NCI-H345 treated with DMSO at 0.1 percent for 48 hours (cell line): ENCODE measurements at regions not wholly inside any gene's neighbourhood (a gene's known extent, or its start where the extent isn't known, plus 50 kb on each side); places are given as distances from the start of the nearest gene placed in this dataset.

Experiments
- DNase-seq: peaks from one replicate; lab custom pipeline; 2025; ENCODE audit not compliant: unreplicated experiment; lab: John Stamatoyannopoulos, UW

DNA sequence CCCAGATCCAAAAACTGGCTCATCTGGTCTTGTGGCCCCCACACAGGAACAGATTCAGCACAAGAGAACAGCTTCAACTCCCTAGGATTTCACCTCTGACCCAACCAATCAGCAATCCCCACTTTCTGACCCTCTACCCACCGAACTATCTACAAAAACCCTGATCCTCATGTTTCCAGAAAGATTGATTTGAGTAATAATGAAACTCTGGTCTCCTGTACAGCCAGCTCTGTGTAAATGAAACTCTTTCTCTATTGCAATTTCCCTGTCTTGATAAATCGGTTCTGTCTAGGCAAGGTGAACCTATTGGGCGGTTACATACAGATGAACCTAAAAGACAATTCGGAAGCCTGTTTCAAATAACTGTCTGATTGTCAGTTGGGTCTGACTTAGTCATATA lies 847.6 kb upstream of the ALCAM start:
- DNase-seq = no peak

DNA sequence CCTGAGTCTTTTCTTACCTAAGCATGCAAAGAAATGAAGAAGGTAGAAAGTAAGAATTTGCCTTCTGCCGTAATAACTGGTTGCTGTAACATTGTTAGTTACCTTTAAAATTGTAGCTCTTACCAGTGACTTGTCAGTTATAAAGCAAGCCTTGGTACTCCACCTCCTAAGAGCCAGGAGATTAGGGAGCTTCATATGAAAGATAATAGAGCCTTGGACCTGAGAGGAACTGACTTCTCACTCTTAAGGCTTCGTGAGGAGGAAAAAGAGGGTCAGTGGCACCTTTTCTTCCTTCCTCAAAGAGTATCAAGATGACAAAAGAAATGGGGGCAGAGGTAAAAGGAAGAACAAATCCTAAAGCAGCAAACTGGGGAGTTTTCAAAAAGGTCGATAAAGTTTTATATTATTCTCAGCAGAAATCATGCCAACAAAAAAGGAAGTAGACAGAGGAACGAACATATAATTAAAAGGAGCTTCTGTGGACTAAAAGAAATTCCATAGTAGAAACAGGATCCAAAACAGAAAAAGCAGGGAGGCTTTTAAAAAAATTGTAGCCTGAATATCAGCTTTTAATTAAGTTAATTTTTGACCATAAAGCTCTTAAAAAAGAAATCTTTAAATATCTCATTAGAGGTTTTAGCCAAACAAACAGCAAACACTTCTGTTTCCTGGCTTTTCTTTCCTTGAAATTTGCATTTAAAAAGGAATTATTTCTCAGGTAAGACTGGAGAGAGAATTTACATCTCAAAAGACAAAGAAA lies 847.1 kb upstream of the ALCAM start:
- no peak for DNase-seq

DNA sequence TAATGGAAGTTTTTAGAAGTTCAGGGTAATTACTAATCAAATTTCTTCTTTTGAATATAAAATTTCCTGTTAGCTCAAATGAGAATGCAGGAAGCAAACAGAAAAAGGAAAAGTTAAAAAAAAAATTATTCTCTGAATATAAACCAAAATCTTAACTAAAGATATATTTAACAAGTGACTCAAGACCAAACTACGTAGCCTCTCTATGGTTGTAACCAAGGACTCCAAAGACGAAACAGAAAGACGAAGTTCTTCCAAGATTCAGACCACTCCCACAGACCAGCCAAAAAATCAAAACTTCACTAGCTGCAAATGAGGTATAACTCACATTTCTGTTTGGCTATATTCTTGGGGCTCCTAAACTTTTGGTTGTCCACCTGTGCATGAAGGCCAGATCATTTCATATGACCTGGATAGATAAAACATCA lies 846.5 kb upstream of the ALCAM start:
- DNase-seq = no peak

DNA sequence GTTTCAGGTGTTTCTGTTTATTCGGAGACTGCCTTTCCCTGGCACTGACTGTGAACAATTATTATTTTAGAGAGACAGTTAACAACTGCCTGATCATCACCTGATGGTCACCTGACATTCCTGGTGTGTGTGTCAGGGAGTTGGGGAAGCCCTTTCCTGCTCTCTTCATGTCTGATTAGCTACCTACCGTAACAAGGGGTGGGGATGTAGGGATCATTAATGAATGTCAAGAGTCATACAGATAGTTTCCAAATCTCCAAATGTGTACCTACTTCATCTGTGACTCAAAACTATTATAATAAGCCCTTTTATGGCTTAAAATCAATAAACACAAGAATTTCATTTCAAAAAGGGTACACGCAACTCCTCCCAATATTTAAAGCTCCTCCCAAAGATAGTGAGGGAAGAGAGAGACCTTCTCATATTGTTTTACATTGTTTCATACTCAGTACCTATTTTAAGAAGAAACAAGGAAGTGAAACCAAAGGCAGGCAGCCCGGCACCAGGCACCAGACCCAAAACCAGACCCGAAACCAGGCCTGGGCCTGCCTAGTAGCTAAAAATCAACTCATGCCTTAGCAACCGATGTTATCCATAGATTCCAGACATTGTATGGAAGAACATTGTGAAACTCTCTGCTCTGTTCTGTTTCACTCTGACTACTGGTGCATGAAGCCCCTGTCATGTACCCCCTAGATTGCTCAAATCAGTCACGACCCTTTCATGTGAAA lies 844.9 kb upstream of the ALCAM start:
- no peak for DNase-seq

DNA sequence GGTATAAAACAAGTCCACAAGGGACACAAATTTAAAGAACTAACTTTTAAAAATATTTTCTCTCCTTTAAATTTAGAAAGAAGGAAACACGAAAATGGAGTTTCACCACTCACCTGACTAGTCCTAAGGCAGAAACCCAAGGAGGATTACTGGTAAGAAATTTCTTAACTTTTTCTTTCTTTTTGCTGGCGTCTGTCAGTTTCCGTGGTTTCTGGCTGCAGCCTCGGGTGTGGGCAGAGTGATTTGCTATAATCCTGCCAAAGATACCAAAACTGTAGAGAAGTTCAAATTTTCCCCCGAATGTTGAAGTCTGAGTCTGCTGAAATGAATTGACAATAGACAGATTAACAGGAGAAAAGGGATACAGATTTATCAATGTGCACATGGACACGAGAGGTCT lies 843.6 kb upstream of the ALCAM start:
- DNase-seq = no peak

DNA sequence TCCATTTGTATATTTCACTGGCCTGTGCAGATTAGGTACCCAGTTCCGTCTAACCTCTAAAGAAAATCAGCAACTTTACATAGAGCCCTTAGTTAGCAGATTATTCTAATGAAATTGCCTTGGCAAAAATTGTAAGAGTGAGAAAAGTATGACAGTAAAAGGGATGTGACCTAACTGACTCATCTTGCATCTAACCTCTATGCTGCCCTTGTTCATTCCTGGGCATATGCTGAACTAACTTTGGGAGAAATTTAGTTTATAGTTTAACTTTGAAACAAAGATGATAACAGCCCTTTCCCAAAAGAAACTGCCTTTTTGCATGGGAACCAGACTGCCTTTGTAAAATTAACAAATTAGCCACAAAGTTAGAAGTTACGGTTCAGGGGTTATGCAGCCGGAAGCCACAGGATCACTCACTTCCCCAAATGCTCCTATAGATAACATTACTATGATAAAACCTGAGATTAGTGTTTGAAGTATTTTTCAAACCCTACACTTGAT lies 839.8 kb upstream of the ALCAM start:
- no peak for DNase-seq

DNA sequence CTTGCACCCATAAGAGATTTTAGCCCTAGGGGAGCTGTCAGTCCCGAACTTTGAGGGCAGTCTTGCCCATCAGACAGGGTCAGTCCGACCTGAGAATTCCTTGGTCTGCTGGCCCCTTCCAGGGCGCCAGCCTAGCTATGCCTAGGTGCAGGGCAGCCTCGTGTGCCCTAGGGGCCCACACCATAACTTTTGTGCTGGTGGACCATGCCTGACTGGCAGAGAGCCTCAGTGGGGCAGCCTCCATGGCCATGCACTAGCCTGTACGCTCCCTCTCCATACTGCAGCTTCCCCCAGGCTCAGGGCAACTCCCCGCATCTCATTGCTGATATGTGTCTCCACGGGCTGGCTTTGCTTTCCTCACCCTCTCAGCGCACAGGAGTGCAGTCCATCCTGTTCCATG lies 835.8 kb upstream of the ALCAM start:
- DNase-seq = no peak

DNA sequence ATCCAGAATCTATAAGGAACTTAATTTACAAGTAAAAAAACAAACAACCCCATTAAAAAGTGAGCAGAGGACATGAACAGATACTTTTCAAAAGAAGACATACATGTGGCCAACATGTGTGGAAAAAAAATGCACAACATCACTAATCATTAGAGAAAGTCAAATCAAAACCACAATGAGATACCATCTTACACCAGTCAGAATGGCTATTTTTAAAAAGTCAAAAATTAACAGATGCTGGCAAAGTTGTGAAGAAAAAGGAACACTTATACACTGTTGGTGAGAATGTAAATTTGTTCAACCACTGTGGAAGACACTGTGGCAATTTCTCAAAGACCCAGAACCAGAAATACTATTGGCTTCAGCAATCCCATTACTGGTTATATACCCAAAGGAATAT lies 830.0 kb upstream of the ALCAM start:
- DNase-seq = no peak

DNA sequence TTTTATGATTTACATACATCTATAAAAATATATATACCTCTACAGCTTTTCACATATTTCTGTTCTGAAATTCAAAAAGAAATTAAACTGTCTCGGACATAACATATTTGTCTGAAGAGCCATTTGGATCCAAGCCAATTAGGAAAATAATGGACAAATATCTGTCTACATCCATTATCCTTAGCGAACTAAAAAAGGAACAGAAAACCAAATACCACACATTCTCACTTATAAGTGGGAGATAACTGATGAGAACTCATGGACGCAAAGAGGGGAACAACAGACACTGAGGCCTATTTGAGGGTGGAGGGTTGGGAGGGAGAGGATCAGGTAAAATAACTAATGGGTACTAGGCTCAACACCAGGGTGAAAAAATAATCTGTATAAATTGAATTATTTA lies 829.4 kb upstream of the ALCAM start:
- no peak for DNase-seq

DNA sequence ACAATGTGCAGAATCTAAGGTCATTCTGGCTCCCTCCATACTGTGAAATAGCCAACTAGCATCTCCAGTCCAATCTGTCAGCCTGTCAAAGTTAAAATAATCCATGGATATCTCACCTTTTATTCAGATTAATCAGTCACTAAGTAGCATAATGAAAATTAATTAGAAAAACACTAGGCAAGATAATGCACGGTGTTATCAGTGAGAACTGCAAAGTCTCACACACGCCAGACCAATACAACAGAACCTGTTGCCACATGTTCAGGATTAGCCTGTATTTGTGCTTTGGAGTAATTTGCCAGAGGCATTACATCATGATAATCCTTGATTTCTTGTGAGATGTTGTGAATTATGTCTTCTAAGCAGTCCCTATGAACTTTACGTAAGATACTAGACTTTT lies 820.4 kb upstream of the ALCAM start:
- no peak for DNase-seq

DNA sequence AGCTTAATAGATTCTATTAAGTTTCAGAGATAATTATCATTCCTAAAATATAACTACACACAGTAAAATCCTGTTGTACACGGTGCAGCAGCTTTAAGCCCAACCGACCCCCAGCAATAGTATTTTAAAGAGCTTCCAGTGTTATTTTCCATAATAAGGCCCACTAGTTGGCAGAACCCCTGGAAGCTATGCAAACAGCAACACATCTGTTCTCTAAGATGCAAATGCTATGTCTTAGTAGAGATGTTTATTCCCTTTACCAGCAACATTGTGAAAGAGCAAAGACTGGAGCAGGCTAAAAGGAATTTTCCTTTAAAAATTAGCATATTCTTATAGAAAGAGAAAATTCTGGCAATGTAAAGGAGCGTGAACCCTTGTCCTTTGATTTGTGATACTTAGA lies 819.7 kb upstream of the ALCAM start:
- DNase-seq = no peak

DNA sequence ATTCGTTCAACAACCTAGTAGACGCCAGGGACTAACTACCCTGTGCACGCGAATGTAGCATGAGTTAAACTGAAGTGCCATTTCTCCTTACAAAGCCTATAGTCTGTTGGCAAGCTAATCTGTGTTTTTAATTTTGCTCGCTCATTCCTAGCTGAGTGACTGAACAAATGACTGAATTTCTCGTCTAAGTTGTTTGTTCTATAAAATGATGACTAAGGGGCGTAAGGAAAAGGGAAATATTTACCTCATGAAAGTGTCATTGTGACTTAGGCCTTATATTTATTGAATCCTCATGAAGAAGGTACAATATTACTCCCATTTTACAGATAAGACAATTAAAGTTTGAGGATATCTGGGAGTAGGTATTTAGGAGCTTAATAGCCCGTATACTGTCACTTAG lies 818.3 kb upstream of the ALCAM start:
- no peak for DNase-seq

DNA sequence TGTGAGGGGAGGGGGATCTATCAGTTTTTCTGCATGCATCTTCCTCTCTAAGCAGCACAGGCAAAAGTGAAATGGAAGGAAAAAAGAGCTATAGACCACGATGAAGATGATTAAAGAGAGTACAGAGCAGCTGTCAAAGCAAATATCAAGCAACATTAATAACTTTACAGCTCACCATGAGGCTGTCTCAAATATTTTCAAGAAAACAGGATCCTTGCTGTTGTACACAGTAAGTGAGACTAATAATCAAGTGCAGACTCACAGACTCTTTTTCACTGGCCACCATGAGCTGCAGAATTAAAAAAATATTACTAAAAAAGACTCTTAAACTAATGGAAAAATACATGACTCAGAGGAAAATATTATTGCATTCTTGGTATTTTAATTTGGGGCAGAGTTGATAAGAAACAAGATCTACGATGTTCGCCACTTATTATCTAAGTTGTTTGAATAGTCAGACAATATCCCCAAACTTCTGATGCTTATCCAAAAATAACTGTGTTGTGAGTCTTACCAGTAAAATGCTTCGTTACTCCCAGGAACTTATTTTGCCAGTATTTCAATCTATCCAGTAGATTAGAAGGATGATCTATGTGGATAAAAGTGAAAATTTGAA lies 817.5 kb upstream of the ALCAM start:
- DNase-seq = no peak

DNA sequence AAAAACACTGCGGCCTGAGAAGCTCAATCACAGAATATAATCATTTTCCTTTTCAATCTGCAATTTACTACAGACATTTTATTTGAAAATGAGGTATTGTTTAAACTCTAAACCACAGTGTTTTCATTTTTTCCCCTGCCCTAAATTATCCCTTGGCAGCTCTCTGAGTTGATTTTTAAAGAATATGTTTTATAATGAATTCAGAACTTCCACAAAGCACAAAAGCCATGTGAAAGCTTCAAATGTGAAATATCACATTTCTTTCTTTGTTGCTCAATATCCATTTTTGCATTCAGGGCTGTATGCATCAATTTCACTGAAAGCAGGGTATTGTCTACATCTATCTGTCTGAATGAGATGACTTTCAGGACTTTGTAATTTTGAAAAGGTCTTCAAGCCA lies 813.6 kb upstream of the ALCAM start:
- no peak for DNase-seq

DNA sequence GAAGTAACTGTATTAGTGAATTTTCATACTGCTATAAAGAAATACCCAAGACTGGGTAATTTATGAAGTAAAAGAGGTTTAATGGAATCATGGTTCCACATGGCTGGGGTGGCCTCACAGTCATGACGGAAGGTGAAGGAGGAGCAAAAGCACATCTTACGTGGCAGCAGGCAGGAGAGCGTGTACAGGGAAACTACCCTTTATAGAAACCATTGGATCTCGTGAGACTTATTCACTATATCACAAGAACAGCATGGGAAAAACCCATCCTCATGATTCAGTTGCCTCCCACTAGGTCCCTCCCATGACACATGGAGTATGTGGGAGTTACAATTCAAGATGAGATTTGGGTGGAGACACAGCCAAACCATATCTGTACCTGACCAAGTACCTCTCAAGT lies 812.3 kb upstream of the ALCAM start:
- DNase-seq = no peak

DNA sequence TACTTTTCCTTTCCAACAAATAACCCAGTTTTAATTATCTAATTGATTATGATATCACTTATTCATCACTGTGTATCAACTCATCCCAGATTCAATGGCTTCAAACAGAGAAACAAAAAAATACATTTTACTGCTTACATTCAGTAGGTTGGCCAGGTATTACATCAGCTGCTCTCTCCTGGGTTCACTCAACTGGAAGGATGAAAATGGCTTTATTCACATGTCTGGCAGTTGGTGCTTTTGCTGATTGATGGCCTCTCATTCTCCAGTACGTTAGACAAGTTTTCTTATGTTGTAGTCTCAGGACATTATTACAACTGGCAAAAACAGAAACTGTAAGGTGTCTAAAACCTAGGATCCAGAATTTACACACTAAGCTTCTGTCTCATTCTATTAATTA lies 811.0 kb upstream of the ALCAM start:
- no peak for DNase-seq

DNA sequence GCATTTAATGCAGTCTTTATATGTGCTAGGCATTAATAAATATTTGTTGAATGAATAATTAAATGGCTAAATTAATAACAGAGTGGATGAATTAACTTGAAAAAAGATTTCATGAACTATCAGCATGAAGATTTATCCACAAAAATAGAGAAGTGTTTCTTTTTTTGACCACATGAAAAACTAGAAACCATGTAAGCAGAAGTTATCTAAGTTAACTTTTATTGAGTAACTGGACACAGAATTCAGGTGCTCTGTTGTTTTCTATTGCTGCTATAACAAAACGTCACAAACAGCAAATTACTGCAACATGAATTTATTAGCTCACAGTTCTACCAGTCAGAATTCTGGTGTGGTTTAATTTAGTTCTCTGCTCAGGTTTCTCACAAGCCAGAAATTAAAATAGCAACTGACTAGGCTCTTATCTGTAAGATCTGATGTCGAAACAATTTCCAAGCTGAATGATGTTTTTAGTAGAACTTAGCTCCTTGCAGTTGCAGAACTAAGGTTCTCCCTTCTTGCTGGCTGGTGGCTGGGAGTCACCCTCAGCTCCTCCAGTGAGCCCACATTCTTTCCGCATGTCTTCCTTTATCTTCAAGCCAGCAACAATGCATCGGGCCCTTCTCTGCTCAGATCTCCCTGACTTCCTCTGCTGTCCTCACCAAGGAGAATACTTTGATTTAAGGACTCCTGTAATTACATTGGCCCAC lies 810.2 kb upstream of the ALCAM start:
- DNase-seq = no peak

DNA sequence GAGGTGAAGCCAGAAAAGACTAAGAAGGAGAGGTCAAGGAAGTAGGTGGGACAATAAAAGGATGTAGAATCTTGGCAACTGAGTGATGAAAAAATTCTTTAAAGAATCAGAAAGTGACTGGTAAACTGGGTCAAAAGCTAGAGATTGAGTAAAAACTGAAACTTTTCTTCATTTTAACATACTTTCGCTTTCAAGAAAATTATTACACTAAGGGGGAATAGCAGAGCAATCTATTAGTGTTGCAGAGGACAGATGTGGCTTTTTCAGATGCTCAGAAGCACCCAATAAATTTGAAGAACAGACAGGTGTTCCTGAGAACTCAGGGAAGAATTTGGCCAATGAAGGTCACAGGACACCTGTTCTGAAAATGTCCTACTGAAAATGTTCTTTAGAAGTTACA lies 805.4 kb upstream of the ALCAM start:
- DNase-seq = no peak

DNA sequence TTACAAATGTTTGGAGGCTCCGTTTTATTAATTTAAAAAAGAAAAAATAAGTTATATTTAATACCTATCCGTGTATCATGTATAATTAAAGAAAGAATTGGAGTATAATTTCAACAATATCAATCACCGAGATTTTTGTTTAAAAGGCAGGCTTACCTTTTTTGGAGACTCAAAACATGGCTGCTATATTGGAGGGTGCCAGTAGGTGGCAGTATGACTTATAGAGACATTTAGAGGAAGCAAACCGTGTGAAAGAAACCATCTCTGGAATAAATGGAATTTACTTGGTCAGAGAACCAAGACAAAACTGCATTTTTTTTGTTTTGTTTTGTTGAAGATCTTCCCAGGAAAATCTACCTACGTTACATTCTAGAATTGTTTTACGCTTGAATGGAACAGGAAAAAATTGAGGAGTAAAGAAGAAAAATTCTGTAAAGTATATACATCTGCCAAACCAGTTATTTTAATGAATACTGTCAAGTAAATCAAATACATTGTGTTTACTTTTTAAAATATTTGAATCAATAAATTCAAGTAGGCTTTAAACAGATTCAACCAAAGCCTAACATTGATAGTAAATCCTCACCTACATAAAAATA lies 802.6 kb upstream of the ALCAM start:
- DNase-seq = no peak

DNA sequence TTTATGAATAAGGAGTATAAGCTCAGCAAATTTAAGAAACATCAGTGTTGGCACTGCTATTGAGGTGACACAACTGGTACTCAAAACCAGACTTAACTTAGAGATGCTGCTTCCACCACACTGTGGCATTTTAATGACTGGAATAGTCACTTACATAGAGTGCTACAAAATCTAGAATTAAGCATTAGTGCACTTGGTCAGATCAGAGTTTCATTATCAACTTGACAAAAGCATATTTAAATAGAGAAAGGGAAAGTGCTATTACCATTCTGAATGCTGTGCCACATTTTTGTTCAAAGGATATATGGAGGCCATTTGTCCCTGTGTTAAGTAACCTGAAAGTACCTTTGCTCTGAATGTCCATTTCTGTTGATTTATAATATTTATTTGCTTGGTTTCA lies 800.7 kb upstream of the ALCAM start:
- no peak for DNase-seq

DNA sequence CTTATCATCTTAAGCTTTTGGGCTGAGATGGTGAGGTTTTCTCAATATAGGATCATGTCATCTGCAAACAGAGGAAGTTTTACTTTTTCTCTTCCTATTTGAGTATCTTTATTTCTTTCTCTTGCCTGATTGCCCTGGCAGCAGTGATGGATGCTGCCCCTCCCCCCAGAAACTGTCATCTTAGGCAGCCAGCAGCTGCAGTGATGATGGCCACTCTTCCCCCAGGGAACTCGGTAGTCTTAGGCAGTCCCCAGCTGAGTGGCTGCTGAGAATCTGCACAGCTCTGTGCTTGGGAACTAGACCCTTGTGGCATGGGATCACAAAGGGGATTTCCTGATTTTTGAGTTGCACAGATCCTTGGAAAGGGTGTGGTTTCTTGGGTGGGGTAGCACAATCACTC lies 791.1 kb upstream of the ALCAM start:
- DNase-seq = no peak
